IMR-90 (cell line): ENCODE measurements at regions not wholly inside any gene's neighbourhood (a gene's known extent, or its start where the extent isn't known, plus 50 kb on each side); places are given as distances from the start of the nearest gene placed in this dataset.

Experiments used
- ATAC-seq: fragments of 200-7000 bp; cut with Tn5 transposase; 2 replicates; pipeline ENCODE4 v1.9.1; 2020; ENCODE audit warnings: low read depth, mild to moderate bottlenecking, moderate library complexity
- BruUV-seq: library from RNA; stranded (reverse); fragments of 400-500 nt; replicated peaks from 2 replicates; lab custom pipeline; 2021; lab: Mats Ljungman, UMichigan
- CTCF ChIA-PET: fragments of 300-600 bp; formaldehyde crosslinking; extraction: SDS; loops from one replicate; lab custom pipeline; 2021; ENCODE audit warnings: antibody characterized with exemption; lab: Yijun Ruan, JAX
- POLR2A ChIA-PET: fragments of 300-600 bp; sonication (Branson Sonifier 250); formaldehyde crosslinking; loops from one replicate; lab custom pipeline; 2022; ENCODE audit warnings: antibody characterized with exemption; ENCODE audit not compliant: unreplicated experiment; lab: Charles Lee
- DNase-seq: peaks from one replicate; pipeline ENCODE4 v3.0.0; 2013
- H2AFZ ChIP-seq: replicated peaks from 2 replicates; pipeline ENCODE3; 2013; ENCODE audit warnings: low read length, mild to moderate bottlenecking; ENCODE audit not compliant: poor library complexity
- H2AK5ac ChIP-seq: 2 replicates; pipeline ENCODE4 v1.6.1; 2013; ENCODE audit warnings: low read depth, low read length, inconsistent platforms
- H2AK9ac ChIP-seq: replicated peaks from 2 replicates; pipeline ENCODE3; 2013; ENCODE audit warnings: mild to moderate bottlenecking, low read depth, low read length, moderate library complexity; ENCODE audit not compliant: poor library complexity
- H2BK120ac ChIP-seq: 2 replicates; pipeline ENCODE4 v1.6.1; 2013; ENCODE audit warnings: low read depth, low read length, inconsistent platforms
- H2BK15ac ChIP-seq: 3 replicates; pipeline ENCODE4 v1.6.1; 2013; ENCODE audit warnings: low read depth, low read length, inconsistent platforms
- H2BK20ac ChIP-seq: 2 replicates; pipeline ENCODE4 v1.6.1; 2013; ENCODE audit warnings: low read depth, mild to moderate bottlenecking, inconsistent platforms, low read length, moderate library complexity
- H2BK5ac ChIP-seq: 2 replicates; pipeline ENCODE4 v1.6.1; 2013; ENCODE audit warnings: mild to moderate bottlenecking, low read depth, low read length, inconsistent platforms; ENCODE audit not compliant: poor library complexity, severe bottlenecking
- H3K14ac ChIP-seq: replicated peaks from 2 replicates; pipeline ENCODE4 v1.6.1; 2013; ENCODE audit warnings: low read depth, low read length, inconsistent platforms
- H3K18ac ChIP-seq: 2 replicates; pipeline ENCODE4 v1.6.1; 2013; ENCODE audit warnings: low read depth, low read length, control low read depth
- H3K23ac ChIP-seq: 2 replicates; pipeline ENCODE4 v1.6.1; 2013; ENCODE audit warnings: low read depth, low read length, inconsistent platforms
- H3K27ac ChIP-seq: 2 replicates; pipeline ENCODE4 v1.5.1; 2013; ENCODE audit warnings: mild to moderate bottlenecking, control low read depth, low read length; ENCODE audit not compliant: insufficient read depth
- H3K27me3 ChIP-seq: 2 replicates; pipeline ENCODE4 v1.6.1; 2013; ENCODE audit warnings: low read length; ENCODE audit not compliant: control insufficient read depth, insufficient read depth
- H3K36me3 ChIP-seq: 2 replicates; pipeline ENCODE4 v1.6.1; 2013; ENCODE audit warnings: low read length, mixed read lengths; ENCODE audit not compliant: control insufficient read depth, insufficient read depth
- H3K4ac ChIP-seq: 2 replicates; pipeline ENCODE4 v1.6.1; 2013; ENCODE audit warnings: low read depth, low read length, inconsistent platforms
- H3K4me1 ChIP-seq: 2 replicates; pipeline ENCODE4 v1.6.1; 2013; ENCODE audit warnings: low read length, mixed read lengths; ENCODE audit not compliant: control insufficient read depth, insufficient read depth
- H3K4me2 ChIP-seq: 2 replicates; pipeline ENCODE4 v1.6.1; 2013; ENCODE audit warnings: low read depth, mild to moderate bottlenecking, control low read depth, low read length, moderate library complexity
- H3K4me3 ChIP-seq: 2 replicates; pipeline ENCODE4 v1.5.1; 2013; ENCODE audit warnings: low read depth, mild to moderate bottlenecking, control low read depth, low read length, moderate library complexity; ENCODE audit not compliant: insufficient read depth
- H3K56ac ChIP-seq: 2 replicates; pipeline ENCODE4 v1.6.1; 2013; ENCODE audit warnings: low read length, inconsistent platforms; ENCODE audit not compliant: insufficient read depth; ENCODE audit errors: extremely low read depth
- H3K79me1 ChIP-seq, 2 experiments: 2 replicates each; pipeline ENCODE4 v1.6.1; 2013; ENCODE audit warnings: low read length in 2 of 2, inconsistent platforms in 1 of 2, low read depth in 1 of 2
- H3K9ac ChIP-seq: 2 replicates; pipeline ENCODE4 v1.6.1; 2013; ENCODE audit warnings: low read depth, low read length, control low read depth
- H3K9me1 ChIP-seq: 2 replicates; pipeline ENCODE4 v1.6.1; 2013; ENCODE audit warnings: low read length, inconsistent platforms; ENCODE audit not compliant: insufficient read depth
- H3K9me3 ChIP-seq: 2 replicates; pipeline ENCODE4 v1.6.1; 2013; ENCODE audit warnings: low read length; ENCODE audit not compliant: control insufficient read depth, insufficient read depth
- H4K20me1 ChIP-seq: 2 replicates; pipeline ENCODE4 v1.6.1; 2013; ENCODE audit warnings: low read length, inconsistent platforms; ENCODE audit not compliant: insufficient read depth
- H4K5ac ChIP-seq: 2 replicates; pipeline ENCODE4 v1.6.1; 2013; ENCODE audit warnings: mild to moderate bottlenecking, low read depth, low read length, control low read depth
- H4K8ac ChIP-seq, 2 experiments: 2 replicates each; pipeline ENCODE4 v1.6.1; 2013; ENCODE audit warnings: low read depth in 2 of 2, low read length in 2 of 2, control low read depth in 1 of 2, inconsistent platforms in 1 of 2
- H4K91ac ChIP-seq: 2 replicates; pipeline ENCODE4 v1.6.1; 2013; ENCODE audit warnings: low read depth, low read length, inconsistent platforms; ENCODE audit not compliant: insufficient read depth
- BHLHE40 ChIP-seq: fragments of 150-350 bp; IDR thresholded peaks from 2 replicates; pipeline ENCODE4 v1.6.1; 2016; ENCODE audit warnings: mild to moderate bottlenecking, low read depth, low read length
- CEBPB ChIP-seq: IDR thresholded peaks from 2 replicates; pipeline ENCODE4 v1.6.1; 2012; ENCODE audit warnings: low read depth, low read length, improper control_type of control experiment
- CHD1 ChIP-seq: IDR thresholded peaks from 2 replicates; pipeline ENCODE4 v1.6.1; 2012; ENCODE audit warnings: low read depth, low read length, improper control_type of control experiment
- CTCF ChIP-seq: conservative IDR thresholded peaks from 2 replicates; pipeline ENCODE4 v1.5.1; 2012; ENCODE audit warnings: mild to moderate bottlenecking, low read depth, low read length, improper control_type of control experiment
- FOS ChIP-seq: fragments of 150-350 bp; IDR thresholded peaks from 2 replicates; pipeline ENCODE4 v1.6.1; 2016; ENCODE audit warnings: low read depth, low read length
- MAFK ChIP-seq: IDR thresholded peaks from 2 replicates; pipeline ENCODE4 v1.6.1; 2012; ENCODE audit warnings: low read depth, low read length, improper control_type of control experiment
- MAZ ChIP-seq: IDR thresholded peaks from 2 replicates; pipeline ENCODE4 v1.6.1; 2012; ENCODE audit warnings: low read depth, mild to moderate bottlenecking, low read length, improper control_type of control experiment, moderate library complexity, borderline replicate concordance
- MXI1 ChIP-seq: IDR thresholded peaks from 2 replicates; pipeline ENCODE4 v1.6.1; 2012; ENCODE audit warnings: low read depth, mild to moderate bottlenecking, low read length, moderate library complexity, borderline replicate concordance
- NFE2L2 ChIP-seq: fragments of 150-350 bp; IDR thresholded peaks from 2 replicates; pipeline ENCODE4 v1.6.1; 2016; ENCODE audit warnings: low read depth, mild to moderate bottlenecking, low read length
- POLR2A ChIP-seq: IDR thresholded peaks from 2 replicates; pipeline ENCODE4 v1.6.1; 2012; ENCODE audit warnings: mild to moderate bottlenecking, low read depth, low read length
- RAD21 ChIP-seq: IDR thresholded peaks from 2 replicates; pipeline ENCODE4 v1.6.1; 2012; ENCODE audit warnings: low read length, improper control_type of control experiment
- RCOR1 ChIP-seq: IDR thresholded peaks from 2 replicates; pipeline ENCODE4 v1.6.1; 2012; ENCODE audit warnings: mild to moderate bottlenecking, low read length, improper control_type of control experiment; ENCODE audit not compliant: insufficient replicate concordance
- RFX5 ChIP-seq: IDR thresholded peaks from 2 replicates; pipeline ENCODE4 v1.8.0; 2012; ENCODE audit warnings: low read depth, mild to moderate bottlenecking, low read length, moderate library complexity
- SMC3 ChIP-seq: fragments of 150-350 bp; IDR thresholded peaks from 2 replicates; pipeline ENCODE4 v1.6.1; 2016; ENCODE audit warnings: low read depth, mild to moderate bottlenecking, antibody characterized with exemption, low read length, moderate library complexity
- WGBS, 2 experiments: methylation state at CpG; one replicate each; pipeline versions ENCODE4 v1.1.5 to v1.1.7; 2013; ENCODE audit warnings: missing lambda C conversion rate in 2 of 2; ENCODE audit not compliant: insufficient read length in 1 of 2; ENCODE audit errors: extremely low coverage in 2 of 2; 5-methylcytosine and 5-hydroxymethylcytosine counted together
- dilution Hi-C: fragments of 300-500 bp; cut with HindIII; formaldehyde crosslinking; loops from one replicate; pipeline ENCODE4 v1.14.3; 2018; ENCODE audit warnings: low sequenced_read_pairs; ENCODE audit not compliant: unreplicated experiment
- in situ Hi-C: fragments of 300-500 bp; cut with MboI; formaldehyde crosslinking; loops from 3 replicates; pipeline ENCODE4 v1.14.3; 2019; ENCODE audit warnings: low sequenced_read_pairs, inconsistent platforms, mixed read lengths
- intact Hi-C: fragments of 100-400 bp; cut with micrococcal nuclease; formaldehyde crosslinking; loops from 2 replicates; pipeline ENCODE4 v1.10.0; 2022
- TF ChIP-seq, protein P1 (sequence below): fragments of 150-350 bp; IDR thresholded peaks from 2 replicates; pipeline ENCODE4 v1.6.1; 2017; ENCODE audit warnings: mild to moderate bottlenecking, antibody characterized with exemption, low read length, low read depth
- TF ChIP-seq, protein P2 (sequence below): fragments of 150-350 bp; IDR thresholded peaks from 2 replicates; pipeline ENCODE4 v1.6.1; 2016; ENCODE audit warnings: low read depth, mild to moderate bottlenecking, low read length, moderate library complexity, borderline replicate concordance

- Histone ChIP-seq H3K4me2 (no peak overlapping the region), H3K4me3 (no peak overlapping the region), H3K27me3 (no peaks in the 10 kb centered on the region), H3K9ac (no peak overlapping the region), H3K79me1 (no peaks in the 10 kb centered on the region), H3K18ac (no peak overlapping the region), H2BK15ac (no peak overlapping the region), H4K5ac (no peak overlapping the region), H4K91ac (no peak overlapping the region), H3K36me3 (no peaks in the 10 kb centered on the region), H2AK5ac (no peak overlapping the region), H3K56ac (no peak overlapping the region), H3K4me1 (no peaks in the 10 kb centered on the region), H3K9me1 (no peaks in the 10 kb centered on the region), H4K8ac (no peak overlapping the region), H2BK120ac (no peak overlapping the region), H3K23ac (no peak overlapping the region), H2BK20ac (no peak overlapping the region), H2AK9ac (no peak overlapping the region), H3K14ac (no peak overlapping the region), H2BK5ac (no peak overlapping the region), H2AFZ (no peak overlapping the region), H3K9me3 (0 out of 2 replicates have a peak, but pooled peaks cover 3% of the 10 kb centered on the region), H3K4ac (no peak overlapping the region), H3K27ac (no peak overlapping the region), H4K20me1 (no peaks in the 10 kb centered on the region)
- ATAC-seq (no peak), DNase-seq (no peak)
- TF ChIP-seq CEBPB (no peak), FOS (no peak), RCOR1 (no peak), MXI1 (no peak), RAD21 (no peak), POLR2A (no peak), NFE2L2 (no peak), CTCF (no peak), CHD1 (no peak), BHLHE40 (no peak), RFX5 (no peak), MAZ (no peak), SMC3 (no peak), MAFK (no peak)
- TF ChIP-seq, protein P1, sequence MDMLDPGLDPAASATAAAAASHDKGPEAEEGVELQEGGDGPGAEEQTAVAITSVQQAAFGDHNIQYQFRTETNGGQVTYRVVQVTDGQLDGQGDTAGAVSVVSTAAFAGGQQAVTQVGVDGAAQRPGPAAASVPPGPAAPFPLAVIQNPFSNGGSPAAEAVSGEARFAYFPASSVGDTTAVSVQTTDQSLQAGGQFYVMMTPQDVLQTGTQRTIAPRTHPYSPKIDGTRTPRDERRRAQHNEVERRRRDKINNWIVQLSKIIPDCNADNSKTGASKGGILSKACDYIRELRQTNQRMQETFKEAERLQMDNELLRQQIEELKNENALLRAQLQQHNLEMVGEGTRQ, result no peak
- TF ChIP-seq, protein P2, sequence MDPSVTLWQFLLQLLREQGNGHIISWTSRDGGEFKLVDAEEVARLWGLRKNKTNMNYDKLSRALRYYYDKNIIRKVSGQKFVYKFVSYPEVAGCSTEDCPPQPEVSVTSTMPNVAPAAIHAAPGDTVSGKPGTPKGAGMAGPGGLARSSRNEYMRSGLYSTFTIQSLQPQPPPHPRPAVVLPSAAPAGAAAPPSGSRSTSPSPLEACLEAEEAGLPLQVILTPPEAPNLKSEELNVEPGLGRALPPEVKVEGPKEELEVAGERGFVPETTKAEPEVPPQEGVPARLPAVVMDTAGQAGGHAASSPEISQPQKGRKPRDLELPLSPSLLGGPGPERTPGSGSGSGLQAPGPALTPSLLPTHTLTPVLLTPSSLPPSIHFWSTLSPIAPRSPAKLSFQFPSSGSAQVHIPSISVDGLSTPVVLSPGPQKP, result no peak
- intact Hi-C loops (no loop called here), dilution Hi-C loops (no loop called here), in situ Hi-C loops (no loop called here)
- CTCF ChIA-PET, result no interaction called here
- POLR2A ChIA-PET, result no interaction called here
- WGBS, 2 experiments, result no CpG with 5 or more reads among the region's 2 CpGs
- no TSS peak for BruUV-seq
Measured at GRCh38 chr2:193382583-193382982, 1187.8 kb upstream of the TMEFF2 start.
